ENCODE measurements at regions not wholly inside any gene's neighbourhood (a gene's known extent, or its start where the extent isn't known, plus 50 kb on each side); places are given as distances from the start of the nearest gene placed in this dataset.
"Not testable (repeated sequence)": the region's sequence is repeated elsewhere in the genome, so short reads cannot be mapped to it uniquely, and the experiment has no call there.

GRCh38 chr2:184312970-184313369, 285.4 kb upstream of the ZNF804A start:
- DNase-seq (ENCODE audit: extremely low read depth, insufficient read length), result no peak
- Histone ChIP-seq H3K27me3 (replicated peaks; ENCODE audit: control insufficient read depth, insufficient read depth, low read length) (no peaks in the 10 kb centered on the region), H3K36me3 (ENCODE audit: control insufficient read depth, insufficient read depth, low read length) (no peaks in the 10 kb centered on the region), H3K4me3 (replicated peaks; ENCODE audit: low read depth, low read length) (no peak overlapping the region)
- no peak for TF ChIP-seq CTCF (IDR thresholded peaks at IDR 0.05; ENCODE audit: insufficient read depth, low read length, poor library complexity, severe bottlenecking)

GRCh38 chr2:184314829-184315228, 283.5 kb upstream of the ZNF804A start:
- H3K27me3 ChIP-seq (replicated peaks; ENCODE audit: control insufficient read depth, insufficient read depth, low read length), result no peaks in the 10 kb centered on the region
- no peak overlapping the region for H3K4me3 ChIP-seq (replicated peaks; ENCODE audit: low read depth, low read length)
- no peak for TF ChIP-seq CTCF (IDR thresholded peaks at IDR 0.05; ENCODE audit: insufficient read depth, low read length, poor library complexity, severe bottlenecking)
- H3K36me3 ChIP-seq (ENCODE audit: control insufficient read depth, insufficient read depth, low read length), result no peaks in the 10 kb centered on the region
- DNase-seq (ENCODE audit: extremely low read depth, insufficient read length), result no peak

GRCh38 chr2:184316921-184317320, 281.4 kb upstream of the ZNF804A start:
- H3K4me3 ChIP-seq (replicated peaks; ENCODE audit: low read depth, low read length), result no peak overlapping the region
- TF ChIP-seq CTCF (IDR thresholded peaks at IDR 0.05; ENCODE audit: insufficient read depth, low read length, poor library complexity, severe bottlenecking), result no peak

DNA sequence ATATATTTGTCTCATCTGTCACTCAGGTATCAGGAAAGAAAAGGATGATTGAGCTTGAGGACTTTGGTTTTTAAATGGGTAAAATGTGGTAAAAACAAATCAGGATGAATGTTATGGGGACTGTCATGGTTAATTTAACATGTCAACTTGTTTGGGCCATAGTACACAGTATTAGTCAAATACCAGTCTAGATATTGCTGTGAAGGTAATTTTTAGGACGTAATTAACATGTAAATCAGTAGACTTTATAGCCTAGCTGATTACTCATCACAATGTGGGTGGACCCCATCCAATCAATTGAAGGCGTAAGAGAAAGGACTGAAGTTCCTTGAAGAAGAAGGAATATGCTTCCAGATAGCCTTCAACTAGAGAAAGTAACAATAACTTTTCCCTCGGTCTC, 275.7 kb upstream of the ZNF804A start:
- no peaks in the 10 kb centered on the region for H3K36me3 ChIP-seq (ENCODE audit: control insufficient read depth, insufficient read depth, low read length)

More at GRCh38 chr2:184316921-184317320, 281.4 kb upstream of the ZNF804A start:
- DNase-seq (ENCODE audit: extremely low read depth, insufficient read length), result no peak
- Histone ChIP-seq H3K27me3 (replicated peaks; ENCODE audit: control insufficient read depth, insufficient read depth, low read length) (no peaks in the 10 kb centered on the region), H3K36me3 (ENCODE audit: control insufficient read depth, insufficient read depth, low read length) (no peaks in the 10 kb centered on the region)

GRCh38 chr2:184326066-184326465, 272.3 kb upstream of the ZNF804A start:
- DNase-seq (ENCODE audit: extremely low read depth, insufficient read length), result no peak
- TF ChIP-seq CTCF (IDR thresholded peaks at IDR 0.05; ENCODE audit: insufficient read depth, low read length, poor library complexity, severe bottlenecking), result no peak
- Histone ChIP-seq H3K36me3 (ENCODE audit: control insufficient read depth, insufficient read depth, low read length) (no peaks in the 10 kb centered on the region), H3K27me3 (replicated peaks; ENCODE audit: control insufficient read depth, insufficient read depth, low read length) (no peaks in the 10 kb centered on the region), H3K4me3 (replicated peaks; ENCODE audit: low read depth, low read length) (no peak overlapping the region)

More for the DNA sequence above, 275.7 kb upstream of the ZNF804A start:
- no peak overlapping the region for H3K4me3 ChIP-seq (replicated peaks; ENCODE audit: low read depth, low read length)
- H3K27me3 ChIP-seq (replicated peaks; ENCODE audit: control insufficient read depth, insufficient read depth, low read length), result no peaks in the 10 kb centered on the region
- DNase-seq (ENCODE audit: extremely low read depth, insufficient read length), result no peak
- TF ChIP-seq CTCF (IDR thresholded peaks at IDR 0.05; ENCODE audit: insufficient read depth, low read length, poor library complexity, severe bottlenecking), result no peak

GRCh38 chr2:184327805-184328204, 270.5 kb upstream of the ZNF804A start:
- not testable (repeated sequence) for H3K4me3 ChIP-seq (replicated peaks; ENCODE audit: low read depth, low read length); H3K27me3 ChIP-seq (replicated peaks; ENCODE audit: control insufficient read depth, insufficient read depth, low read length); DNase-seq (ENCODE audit: extremely low read depth, insufficient read length); H3K36me3 ChIP-seq (ENCODE audit: control insufficient read depth, insufficient read depth, low read length)

- H3K36me3 ChIP-seq (ENCODE audit: control insufficient read depth, insufficient read depth, low read length); DNase-seq (ENCODE audit: extremely low read depth, insufficient read length); H3K4me3 ChIP-seq (replicated peaks; ENCODE audit: low read depth, low read length); H3K27me3 ChIP-seq (replicated peaks; ENCODE audit: control insufficient read depth, insufficient read depth, low read length): not testable (repeated sequence)
Observed at GRCh38 chr2:184330561-184330960, 267.8 kb upstream of the ZNF804A start.

Measured in GM06990 (cell line).